Adrenal gland (tissue), 5 donors: ENCODE measurements at regions not wholly inside any gene's neighbourhood (a gene's known extent, or its start where the extent isn't known, plus 50 kb on each side); places are given as distances from the start of the nearest gene placed in this dataset.

ENCODE experiments used
- POLR2A ChIP-seq, 2 donors: fragments of 450-650 bp; IDR thresholded peaks; one replicate each; pipeline ENCODE4 v1.6.1; 2017; ENCODE audit warnings: antibody characterized with exemption in 2 of 2, mild to moderate bottlenecking in 2 of 2, moderate library complexity in 1 of 2
- TF ChIP-seq, protein P1 (sequence below), 6 experiments: fragments of 450-650 bp in 4 of 6; fragments of 200-600 bp in 2 of 6; sonication (generic) in 1 of 6; IDR thresholded peaks; 1 replicate in 5 of 6; 2 replicates in 1 of 6; pipeline versions ENCODE4 v1.5.1 to v1.8.0; 2016 to 2021; ENCODE audit warnings: antibody characterized with exemption in 6 of 6, mild to moderate bottlenecking in 2 of 6, moderate library complexity in 1 of 6
- donor health status: DM: no; HTN: no; CAD: no.

DNA sequence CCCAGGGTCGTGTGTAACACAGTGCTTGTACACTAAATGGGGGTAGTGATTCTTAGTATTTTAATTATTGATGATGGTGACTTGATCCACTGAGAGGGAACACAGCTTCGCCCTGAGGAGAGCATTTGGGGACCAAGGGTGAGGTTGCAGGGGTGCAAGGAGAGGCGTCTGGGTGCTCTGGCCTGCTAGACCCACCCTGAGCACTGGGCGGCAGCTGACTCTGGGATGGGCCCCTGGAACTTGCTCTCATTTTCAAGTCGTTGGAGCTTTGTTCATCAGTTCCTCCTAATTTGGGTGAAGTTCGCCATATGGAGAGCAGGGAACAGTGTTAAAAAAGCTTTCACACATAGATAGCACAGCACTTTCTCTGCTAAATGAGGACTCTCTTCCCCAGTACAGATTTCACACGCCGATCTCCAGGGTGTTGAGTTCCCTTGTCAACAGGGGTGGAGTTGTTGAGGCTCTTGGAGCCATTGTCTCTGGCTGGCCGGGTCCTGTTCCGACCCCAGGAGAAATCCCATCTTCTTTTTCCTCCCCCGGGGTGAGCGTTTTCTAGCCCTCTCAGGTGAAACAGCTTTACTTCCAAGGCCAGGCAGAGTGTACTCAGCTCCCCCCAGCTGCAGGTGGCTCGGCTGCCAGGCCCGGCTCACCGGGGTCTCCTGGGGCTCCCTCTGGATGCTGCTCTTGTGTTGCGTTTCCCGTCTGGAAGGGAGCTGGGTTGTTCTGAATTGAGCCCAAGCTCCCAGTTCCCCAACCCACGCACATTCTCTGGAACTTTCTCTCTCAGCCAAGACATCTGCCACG is 367.4 kb downstream of the RPS6KC1 start:
- TF ChIP-seq, protein P1, sequence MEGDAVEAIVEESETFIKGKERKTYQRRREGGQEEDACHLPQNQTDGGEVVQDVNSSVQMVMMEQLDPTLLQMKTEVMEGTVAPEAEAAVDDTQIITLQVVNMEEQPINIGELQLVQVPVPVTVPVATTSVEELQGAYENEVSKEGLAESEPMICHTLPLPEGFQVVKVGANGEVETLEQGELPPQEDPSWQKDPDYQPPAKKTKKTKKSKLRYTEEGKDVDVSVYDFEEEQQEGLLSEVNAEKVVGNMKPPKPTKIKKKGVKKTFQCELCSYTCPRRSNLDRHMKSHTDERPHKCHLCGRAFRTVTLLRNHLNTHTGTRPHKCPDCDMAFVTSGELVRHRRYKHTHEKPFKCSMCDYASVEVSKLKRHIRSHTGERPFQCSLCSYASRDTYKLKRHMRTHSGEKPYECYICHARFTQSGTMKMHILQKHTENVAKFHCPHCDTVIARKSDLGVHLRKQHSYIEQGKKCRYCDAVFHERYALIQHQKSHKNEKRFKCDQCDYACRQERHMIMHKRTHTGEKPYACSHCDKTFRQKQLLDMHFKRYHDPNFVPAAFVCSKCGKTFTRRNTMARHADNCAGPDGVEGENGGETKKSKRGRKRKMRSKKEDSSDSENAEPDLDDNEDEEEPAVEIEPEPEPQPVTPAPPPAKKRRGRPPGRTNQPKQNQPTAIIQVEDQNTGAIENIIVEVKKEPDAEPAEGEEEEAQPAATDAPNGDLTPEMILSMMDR (IDR thresholded peaks at IDR 0.05): no peak
- TF ChIP-seq POLR2A (IDR thresholded peaks at IDR 0.05): no peak
